NCI-H2107 treated with DMSO at 0.1 percent for 48 hours (cell line): ENCODE measurements at regions not wholly inside any gene's neighbourhood (a gene's known extent, or its start where the extent isn't known, plus 50 kb on each side); places are given as distances from the start of the nearest gene placed in this dataset.

Source experiments
- DNase-seq: peaks from one replicate; lab custom pipeline; 2025; ENCODE audit not compliant: unreplicated experiment; lab: John Stamatoyannopoulos, UW

GRCh38 chr5:87099968-87100367 is 167.7 kb upstream of the RASA1 start:
- no peak for DNase-seq

- no peak for DNase-seq
Measured at GRCh38 chr5:87101321-87101720, 166.4 kb upstream of the RASA1 start.

GRCh38 chr5:87102841-87103240 is 164.8 kb upstream of the RASA1 start:
- DNase-seq: no peak

GRCh38 chr5:87103616-87104287 is 163.9 kb upstream of the RASA1 start:
- DNase-seq: no peak

GRCh38 chr5:87105577-87105976 is 162.1 kb upstream of the RASA1 start:
- no peak for DNase-seq

- no peak for DNase-seq
Measured at GRCh38 chr5:87109746-87110145, 157.9 kb upstream of the RASA1 start.

- DNase-seq: no peak
Measured at GRCh38 chr5:87110721-87111120, 157.0 kb upstream of the RASA1 start.

- DNase-seq: no peak
Measured at GRCh38 chr5:87113861-87114260, 153.8 kb upstream of the RASA1 start.

GRCh38 chr5:87114631-87115030 is 153.1 kb upstream of the RASA1 start:
- DNase-seq: no peak

GRCh38 chr5:87115839-87116364 is 151.8 kb upstream of the RASA1 start:
- no peak for DNase-seq

- no peak for DNase-seq
Measured at GRCh38 chr5:87116825-87117512, 150.7 kb upstream of the RASA1 start.

- DNase-seq: no peak
Measured at GRCh38 chr5:87119588-87119987, 148.1 kb upstream of the RASA1 start.

- no peak for DNase-seq
Measured at GRCh38 chr5:87120518-87121303, 147.0 kb upstream of the RASA1 start.

GRCh38 chr5:87121304-87122150 is 146.2 kb upstream of the RASA1 start:
- no peak for DNase-seq

GRCh38 chr5:87122151-87122977 is 145.3 kb upstream of the RASA1 start:
- no peak for DNase-seq

- DNase-seq: no peak
Measured at GRCh38 chr5:87125766-87126165, 141.9 kb upstream of the RASA1 start.

- no peak for DNase-seq
Measured at GRCh38 chr5:87126869-87127268, 140.8 kb upstream of the RASA1 start.

- no peak for DNase-seq
Measured at GRCh38 chr5:87127426-87127825, 140.3 kb upstream of the RASA1 start.

- no peak for DNase-seq
Measured at GRCh38 chr5:87127956-87128687, 139.6 kb upstream of the RASA1 start.
